NCI-H1048 (cell line): ENCODE measurements at regions not wholly inside any gene's neighbourhood (a gene's known extent, or its start where the extent isn't known, plus 50 kb on each side); places are given as distances from the start of the nearest gene placed in this dataset.

Experiments used
- DNase-seq: peaks from one replicate; lab custom pipeline; 2025; lab: John Stamatoyannopoulos, UW

DNA sequence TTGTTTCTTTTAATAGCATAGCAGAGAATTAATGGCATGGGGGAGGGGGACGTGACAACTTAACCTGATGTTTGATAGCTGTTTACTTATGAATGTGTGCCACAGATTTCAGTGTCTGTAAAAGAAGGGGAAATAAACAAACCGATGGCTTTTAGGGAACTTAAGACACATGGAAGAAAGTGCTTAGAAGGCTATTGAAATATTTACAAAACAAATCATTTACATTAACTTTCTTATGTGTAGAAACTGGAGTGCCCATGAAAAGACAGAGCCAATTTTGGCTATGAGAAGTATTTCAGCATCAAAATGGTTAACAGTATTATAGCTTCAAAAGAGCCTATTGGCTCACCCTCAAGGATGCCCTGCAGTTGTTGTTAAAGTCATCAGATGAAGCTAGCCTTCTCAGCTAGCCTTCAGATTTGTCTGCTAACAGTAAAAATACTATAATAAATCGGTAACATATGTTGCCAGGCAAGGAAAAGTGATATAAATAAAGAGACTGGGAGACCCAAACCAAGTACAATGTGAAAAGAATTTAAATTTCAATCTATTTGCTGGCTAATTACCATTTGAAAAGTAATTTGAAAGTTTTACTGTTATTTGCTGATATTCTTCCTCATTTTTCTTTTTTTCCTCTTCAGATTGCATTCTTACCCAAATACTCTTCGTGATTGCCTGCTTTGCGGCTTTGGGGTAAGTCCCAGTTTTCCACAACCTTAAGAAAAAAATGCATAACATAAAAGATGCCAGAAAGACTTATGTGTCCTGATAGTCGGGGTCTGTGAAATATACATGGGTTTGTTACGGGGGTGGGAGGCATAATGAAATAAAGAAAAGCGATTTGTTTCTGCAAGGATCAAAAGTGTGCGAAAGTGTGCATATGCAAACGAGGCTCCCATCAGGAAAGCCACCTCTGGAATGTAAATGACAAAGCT is 256.4 kb downstream of the MEIS1 start:
- DNase-seq, result peak; percentile 16

DNA sequence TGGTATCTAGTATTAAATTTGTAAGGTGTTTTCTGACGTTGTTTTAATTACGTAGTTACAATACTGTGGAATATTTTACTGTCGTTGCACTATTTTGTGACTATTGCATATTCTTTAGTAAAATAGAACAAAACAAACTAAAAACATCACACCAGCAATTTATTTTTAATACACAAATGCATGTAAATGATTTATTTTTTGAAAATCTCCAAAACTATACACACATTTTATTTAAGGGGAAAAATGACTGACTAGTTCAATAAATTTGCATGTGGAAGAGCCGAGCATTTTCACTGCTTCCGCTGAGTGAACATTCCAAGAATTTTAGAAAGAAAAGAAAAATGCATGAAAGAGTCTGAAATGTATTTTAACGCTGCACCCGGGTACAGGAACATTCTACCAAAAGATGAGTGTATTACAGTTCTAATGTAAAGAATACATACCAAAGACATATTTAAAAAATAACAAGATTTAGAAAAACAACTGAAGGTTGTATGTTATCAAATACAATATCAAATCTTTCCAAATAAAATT is 257.7 kb downstream of the MEIS1 start:
- DNase-seq, result no peak

DNA sequence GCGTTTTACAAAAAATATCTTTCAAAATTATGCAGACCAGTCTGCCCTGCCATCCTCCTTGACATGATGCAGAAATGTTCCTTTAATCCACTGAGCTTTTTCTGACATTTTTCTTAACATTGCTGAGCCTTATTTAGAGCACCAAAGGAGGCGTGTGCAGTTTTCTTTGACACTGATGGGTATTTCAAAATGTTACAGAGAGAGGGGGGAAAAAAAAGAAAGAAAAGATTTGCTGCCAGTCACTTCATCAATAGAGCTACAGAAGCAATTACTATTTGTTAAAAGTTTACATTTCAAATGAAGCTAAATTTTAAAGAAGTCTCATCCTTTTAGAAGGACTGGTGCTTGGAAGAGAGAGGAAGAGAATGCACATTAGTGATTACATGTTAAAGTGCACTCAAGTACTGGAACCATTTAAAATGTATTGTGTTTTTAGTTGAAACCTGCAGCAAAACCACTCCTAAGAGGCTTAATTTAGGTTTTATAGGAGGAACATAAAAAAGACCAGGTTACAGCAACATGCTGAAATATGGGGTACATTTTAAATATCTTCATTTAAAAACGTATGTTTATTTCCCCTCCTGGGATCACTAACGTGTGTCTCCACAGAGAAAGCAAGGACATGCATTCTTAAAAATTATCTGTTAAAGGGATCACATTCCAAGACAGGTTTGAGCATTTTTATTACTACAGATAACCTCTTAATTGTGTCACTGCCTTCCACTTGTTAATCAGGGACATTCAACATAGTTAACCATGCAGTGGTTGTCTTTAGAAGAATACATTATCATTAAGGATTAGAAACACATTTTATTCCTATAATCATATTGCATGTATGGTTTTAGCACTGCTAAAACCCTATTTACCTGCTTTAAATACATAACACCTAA is 258.4 kb downstream of the MEIS1 start:
- DNase-seq, result no peak

DNA sequence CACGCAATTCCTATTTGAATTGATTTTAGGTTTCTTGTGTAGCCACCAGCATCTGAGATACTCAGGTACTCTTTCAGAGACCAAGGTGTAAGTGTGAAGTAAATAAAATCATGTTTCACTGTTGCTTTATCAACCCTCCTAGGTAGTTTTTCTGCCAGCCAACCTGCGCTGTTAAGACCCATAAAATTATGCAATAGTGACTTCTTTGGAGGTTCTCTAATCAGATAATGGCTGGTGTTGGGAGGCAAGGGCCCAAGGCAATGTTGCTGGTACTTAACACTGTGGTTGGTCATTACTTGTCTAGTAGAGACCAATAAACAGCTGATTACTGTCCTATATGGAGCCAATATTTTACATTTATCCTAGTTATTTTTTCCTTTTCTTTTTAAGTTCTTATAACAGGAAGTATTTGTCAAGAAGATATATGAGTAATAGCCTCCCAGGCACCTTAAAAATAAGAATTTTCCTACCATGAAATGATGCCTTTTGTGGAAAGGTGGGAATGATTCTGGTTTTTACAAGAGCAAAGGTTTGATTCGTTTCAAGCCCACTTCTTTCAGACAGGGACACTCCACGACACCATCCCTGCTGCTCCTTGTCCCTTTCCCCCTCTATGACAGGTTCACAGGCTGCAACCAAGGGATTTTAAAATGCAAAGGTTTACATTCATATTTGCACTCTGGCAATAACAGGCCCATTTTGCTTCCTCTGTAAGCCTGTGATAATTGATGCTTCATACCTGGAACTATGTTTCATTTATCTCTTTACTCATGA is 259.3 kb downstream of the MEIS1 start:
- DNase-seq, result no peak

DNA sequence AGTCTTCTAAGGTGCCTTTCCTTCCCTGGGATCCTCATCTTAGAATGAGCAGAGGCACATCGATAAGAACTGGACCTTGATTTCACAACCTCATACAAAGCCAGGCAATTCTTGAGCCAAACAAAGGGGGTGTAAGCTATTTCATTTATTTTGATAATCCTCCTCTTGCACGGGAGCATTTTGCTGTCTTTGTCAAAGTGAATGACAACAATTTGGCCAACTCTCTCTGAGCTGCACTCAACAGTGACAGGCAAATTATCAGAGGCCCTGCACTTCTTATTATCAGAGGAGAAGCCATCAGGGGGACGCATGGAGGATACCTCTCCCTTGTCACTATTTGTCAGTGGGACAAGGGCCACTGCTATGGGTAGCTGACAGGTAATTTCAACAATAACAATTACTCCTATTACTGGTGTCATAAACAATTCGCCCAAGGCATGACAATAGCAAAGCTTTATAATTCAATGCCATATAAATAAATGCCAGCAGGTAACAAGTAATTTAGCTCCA is 260.4 kb downstream of the MEIS1 start:
- no peak for DNase-seq

DNA sequence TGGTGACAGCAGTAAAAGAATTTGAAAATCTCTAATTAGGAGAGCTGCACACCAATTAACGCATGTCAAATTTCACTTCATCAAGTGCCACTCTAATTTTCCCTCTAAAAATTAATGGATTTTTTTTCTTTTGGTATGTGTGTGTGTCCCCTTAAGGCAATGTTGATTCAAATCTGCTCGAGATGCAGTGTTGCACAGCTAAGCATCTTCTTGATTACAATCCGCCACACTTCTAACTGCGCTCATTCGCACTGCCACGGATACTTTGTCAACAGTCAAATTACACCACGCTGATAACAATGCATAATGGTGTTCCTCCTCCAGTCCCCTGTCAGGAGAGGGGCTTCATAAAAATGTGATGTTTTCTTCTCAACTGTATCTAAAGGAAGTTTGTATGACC is 261.4 kb downstream of the MEIS1 start:
- DNase-seq, result no peak

DNA sequence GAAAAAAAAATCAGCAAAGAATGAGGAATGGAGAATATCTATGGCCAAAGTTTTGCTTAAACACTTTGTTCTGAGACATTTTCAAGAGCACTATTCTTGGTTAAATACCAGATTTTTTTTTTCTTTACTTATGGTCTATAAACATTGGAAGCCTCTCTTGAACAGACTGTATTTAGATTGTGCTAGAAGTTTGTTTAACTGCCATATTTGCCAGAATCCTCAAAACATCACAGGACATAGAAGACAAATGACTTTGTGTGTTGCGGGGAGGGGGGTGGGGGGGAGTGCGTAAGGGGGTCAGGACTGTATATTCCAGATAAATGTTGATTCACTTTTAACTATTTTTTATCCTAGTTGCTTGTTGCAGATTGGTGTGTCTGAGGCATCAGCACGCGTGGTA is 262.0 kb downstream of the MEIS1 start:
- DNase-seq, result no peak

DNA sequence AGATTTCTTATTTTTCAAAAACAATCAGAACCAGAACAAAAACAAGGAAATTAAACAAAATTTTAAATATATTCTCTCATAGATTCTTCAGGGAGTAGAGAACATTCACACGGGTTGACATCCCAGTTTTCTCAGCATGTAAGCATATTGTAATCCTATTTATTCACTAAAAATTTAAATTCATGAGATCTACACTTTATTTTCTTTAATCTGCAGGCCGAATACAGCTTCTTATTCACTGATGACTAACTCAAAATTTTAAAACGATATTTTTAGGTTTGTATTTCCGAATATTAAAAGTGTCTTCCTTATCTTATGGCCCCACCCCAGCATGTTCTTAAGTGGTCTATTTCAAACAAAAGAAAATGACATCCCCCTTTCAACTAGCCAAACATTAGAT is 262.4 kb downstream of the MEIS1 start:
- DNase-seq, result no peak

DNA sequence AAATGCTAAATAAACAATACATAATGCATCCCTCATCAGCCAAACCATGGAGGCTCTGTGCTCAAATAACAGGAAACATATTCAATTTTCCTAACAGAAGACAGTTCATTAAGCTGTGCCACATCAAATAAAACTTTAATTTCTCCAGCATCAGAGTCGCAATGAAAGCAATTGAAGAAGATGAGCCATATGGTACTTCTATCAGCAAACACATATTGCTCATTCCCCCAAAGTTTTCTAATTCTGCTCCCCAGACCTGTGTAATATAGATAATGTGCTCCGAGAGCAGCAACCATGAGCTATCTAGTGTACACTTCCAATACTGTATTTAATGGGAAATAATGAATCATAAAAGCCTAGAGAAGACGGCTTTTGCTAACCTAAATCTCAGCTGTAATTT is 263.2 kb downstream of the MEIS1 start:
- no peak for DNase-seq

DNA sequence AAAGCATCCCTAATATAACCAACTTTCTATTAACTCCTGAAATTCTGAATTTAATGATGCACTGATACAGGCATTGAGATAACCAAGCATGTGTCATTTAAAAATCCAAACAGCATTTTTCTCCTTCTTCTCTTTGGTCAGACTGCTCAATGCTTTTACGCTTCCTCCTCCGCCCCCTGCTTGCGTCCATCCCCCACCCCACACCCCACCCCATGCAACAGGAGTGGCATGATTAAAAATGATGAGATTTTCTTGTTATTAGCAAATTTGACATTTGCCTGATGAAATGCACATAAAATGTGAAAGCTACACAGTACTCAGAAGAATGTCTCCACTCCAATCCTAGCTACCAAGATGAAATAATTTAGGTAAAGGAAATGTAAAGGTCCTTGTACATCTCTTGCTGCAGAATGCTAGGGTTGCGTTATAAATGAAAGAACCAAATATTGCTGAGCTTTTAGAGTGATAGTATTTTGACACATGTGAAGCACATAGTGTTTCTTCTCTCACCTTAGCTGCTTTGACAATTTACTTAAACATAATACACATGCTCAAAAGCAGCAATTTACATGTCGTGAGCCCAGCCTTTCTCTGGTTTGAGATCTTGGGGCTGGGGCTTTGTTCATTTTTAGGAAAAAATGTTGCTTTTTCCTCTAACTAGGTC is 263.8 kb downstream of the MEIS1 start:
- no peak for DNase-seq

DNA sequence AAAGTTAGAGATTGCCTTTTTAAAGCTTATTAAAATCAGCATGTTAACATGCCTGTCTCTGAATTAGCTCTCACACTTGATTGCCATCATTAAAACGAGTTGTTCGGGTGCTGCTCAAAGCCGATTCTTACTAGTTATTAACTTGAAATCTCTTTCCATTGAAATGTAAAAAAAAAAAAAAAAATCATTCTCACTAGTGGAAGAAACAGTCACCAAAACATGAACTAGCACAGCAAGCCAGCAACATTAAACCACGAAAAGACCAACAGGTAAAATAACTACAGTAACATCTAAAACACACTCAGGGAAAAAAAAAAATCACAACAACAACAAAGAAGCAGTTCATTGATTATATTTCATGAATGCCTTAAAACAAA is 264.5 kb downstream of the MEIS1 start:
- DNase-seq, result no peak

DNA sequence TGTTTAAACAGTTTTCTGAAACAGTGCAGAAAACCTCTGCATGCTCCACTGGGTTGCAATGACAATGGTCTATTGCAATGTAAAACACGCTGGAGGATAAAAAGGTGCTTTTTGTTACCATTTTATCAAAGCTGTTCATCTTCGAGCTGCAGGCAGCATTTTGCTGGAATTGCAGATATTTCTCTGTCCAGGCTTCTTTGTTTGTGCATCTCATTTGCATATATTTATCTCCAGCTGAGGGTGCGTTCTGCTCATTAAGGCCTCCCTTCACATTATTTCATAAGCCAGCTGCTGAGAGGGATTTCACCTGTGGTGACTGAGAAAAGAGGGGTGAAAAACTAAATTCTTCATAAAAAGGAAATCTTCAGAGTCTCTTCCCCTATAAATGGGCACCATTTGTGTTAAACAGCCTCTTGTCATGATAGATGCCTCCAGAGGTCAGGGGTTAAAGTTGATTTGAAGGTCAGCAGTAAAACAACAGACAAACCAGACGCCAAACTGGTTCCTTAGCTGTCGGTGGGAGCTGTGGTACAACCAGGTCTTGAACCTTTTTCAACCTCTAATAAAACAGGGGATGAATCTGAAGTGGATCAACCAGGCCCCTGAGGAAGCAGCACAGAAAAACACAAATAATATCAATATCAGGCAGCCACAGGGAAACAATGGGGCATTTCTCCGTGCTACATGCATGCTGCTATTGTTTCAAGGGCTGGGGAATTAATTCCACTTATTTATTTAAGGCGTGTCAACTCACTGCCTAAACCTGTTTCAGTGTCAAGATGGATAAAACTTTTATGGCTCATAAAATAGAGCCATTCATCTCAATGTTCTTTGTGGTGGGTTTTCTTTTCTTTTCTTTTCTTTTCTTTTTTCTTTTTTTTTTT is 265.1 kb downstream of the MEIS1 start:
- peak; percentile 39 for DNase-seq

DNA sequence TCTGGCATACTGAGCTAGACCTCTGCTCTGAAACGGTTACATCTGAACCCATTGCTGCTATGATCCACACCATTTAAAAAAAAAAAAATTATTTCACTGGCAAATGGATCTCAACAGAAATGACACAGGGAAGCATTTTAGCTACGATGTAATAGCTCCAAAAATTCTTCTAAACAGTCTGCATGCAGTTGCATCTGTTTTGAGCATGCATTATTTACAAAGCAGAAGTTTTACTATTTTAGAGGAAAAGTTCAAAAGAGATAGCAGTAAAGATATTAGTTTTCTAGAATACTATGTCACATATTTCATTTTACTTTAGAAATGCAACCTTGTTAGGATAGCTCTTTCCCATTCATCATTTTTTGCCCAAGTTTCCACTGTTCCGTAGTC is 265.7 kb downstream of the MEIS1 start:
- no peak for DNase-seq

DNA sequence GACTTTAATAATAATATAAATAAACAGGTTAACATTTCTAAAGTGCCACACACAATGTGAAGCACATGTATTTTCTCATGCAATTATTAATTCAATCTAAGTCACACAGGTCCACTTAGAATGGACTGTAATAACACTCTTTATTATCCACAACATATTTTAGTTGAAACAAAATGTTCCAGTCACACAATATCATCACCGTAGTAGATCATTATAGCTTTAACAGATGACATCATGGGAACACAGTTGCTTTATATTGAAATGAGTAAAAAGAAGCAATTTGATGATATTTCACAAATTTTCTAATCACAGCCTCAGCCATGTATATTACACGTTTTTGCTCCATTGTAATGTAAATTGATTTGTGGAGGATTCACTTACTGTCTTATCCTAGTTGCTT is 266.3 kb downstream of the MEIS1 start:
- DNase-seq, result no peak

DNA sequence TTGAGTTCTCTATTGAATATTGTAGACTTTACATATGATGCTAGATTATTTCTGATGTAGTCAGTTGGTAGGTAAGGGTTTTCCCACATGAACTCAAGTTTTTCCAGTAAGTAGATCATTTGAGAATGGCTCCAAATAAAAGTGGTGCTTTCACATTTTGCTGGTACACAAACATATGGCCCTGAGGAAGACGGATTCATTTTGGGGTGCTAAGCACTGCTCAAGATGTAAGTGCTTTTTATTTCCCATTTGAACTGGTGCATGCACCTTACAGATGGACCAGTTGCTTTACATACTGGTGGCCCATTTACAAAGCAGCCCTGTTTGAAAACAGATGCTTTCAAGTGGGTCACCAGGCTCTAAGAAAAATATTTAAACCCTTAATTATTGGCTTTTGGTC is 266.7 kb downstream of the MEIS1 start:
- DNase-seq, result no peak

DNA sequence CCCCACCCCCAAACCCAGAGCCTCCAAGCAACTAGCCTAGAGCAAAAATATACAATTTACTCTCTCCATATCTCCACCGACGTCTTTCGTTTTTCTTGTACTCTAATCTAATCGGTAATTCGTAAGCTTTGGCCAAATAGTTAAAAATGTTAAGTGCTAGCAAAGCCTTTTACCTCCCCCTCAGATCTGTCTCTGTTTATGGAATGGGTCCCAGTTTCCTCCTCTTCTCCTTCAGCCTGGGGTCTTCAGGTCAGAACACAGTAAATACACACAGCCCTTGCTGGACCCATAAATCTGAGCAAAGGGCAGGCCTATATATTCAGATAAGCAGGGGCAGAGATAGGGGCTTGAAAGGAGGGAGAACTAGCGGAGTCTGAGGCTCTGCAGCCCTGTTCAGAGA is 267.4 kb downstream of the MEIS1 start:
- no peak for DNase-seq

DNA sequence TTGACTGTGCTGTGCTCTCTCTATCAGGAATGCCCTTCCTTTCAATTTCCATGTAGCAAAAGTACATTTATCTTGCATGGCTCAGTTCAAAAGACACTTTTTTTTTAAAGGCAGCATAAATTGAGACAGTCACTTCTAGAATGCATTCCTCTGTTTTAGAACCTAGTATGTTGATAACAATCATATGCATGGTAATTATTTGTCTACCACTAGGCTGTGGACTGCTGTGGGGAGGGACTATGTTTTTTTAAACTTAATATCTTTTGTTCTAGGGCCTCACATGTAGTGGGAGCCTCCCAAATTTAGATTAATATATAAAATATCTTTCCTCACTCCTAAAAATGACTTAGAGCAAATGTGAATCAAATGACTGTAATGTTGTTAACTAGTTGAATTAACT is 269.9 kb downstream of the MEIS1 start:
- no peak for DNase-seq

DNA sequence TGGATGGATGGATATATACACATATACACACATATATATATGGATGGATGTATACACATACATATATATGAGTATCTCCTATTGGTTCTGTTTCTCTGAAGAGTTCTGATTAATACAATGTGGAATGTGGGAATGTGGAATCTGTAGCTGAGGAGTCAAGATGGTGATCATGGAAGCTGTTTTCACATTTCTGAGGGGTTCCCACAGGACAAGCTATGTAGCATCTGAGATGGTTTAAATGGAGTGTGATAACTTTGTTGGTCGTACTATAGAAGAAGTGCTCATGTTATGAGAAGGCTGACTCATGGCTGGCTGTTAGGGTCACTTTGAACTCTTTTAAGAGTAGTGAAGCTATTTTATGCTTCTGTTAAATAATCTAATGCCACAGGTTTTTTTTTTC is 279.7 kb downstream of the MEIS1 start:
- no peak for DNase-seq

DNA sequence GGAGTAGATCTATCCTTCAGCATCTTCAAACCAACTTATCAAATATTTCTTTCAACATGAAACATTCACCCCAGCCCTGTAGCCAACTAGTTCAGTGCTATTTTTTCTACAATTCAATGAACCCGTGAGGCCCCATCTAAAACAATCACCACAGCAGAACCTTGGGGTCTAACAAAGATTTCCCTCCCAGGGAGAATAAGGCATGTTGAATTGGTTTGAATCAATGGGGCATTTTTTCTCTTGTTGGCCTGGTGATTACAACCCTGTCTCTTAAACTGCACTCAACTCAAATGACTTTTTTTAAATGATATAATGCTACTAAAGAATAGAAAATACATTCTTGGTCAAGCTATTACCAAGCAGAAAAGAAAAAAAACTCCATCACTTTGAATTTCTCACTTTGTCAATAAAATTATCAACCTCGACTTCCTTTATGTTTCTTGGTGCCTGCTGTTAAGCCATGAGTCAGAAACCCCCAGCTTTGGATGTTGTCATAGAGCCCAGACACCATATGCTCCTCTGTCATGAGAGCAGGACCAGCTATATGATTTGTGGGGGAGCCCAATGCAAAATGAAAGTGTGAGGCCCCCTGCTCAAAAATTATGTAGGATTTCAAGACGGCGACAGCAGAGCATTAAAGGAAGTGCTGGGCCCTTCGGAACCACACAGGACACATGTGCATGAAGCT is 282.4 kb downstream of the MEIS1 start:
- DNase-seq, result no peak

DNA sequence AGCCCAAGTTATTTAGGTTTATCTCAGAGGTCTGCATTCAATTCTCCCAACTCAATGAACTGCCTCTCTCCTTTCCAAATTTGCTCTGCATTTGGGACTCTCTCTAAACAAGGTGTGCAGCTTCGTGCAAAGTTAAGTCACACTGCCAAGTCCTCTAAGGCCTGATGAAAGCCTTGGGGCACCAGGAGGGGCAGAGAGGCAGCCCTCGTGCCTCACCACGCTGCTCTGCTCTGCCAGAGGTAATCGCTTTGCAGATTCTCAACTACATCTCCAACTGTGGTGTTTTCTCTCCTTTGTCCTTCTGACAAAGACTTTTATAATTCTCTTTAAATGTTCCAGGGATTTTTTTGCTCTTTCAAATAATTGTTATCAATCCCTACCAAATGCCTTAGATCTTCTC is 283.0 kb downstream of the MEIS1 start:
- no peak for DNase-seq
